GM19193 (cell line): ENCODE measurements at regions not wholly inside any gene's neighbourhood (a gene's known extent, or its start where the extent isn't known, plus 50 kb on each side); places are given as distances from the start of the nearest gene placed in this dataset.

Source experiments
- POLR2A ChIP-seq: IDR thresholded peaks from 4 replicates; pipeline ENCODE4 v1.6.1; 2011; ENCODE audit not compliant: insufficient read depth, insufficient read length; ENCODE audit errors: extremely low read depth

- no peak for TF ChIP-seq POLR2A
These were observed 146.5 kb downstream of the GLI2 start for GRCh38 chr2:120881981-120882788.

- no peak for TF ChIP-seq POLR2A
These were observed 148.2 kb downstream of the GLI2 start for GRCh38 chr2:120883607-120884440.

GRCh38 chr2:120884472-120885290 is 149.0 kb downstream of the GLI2 start:
- TF ChIP-seq POLR2A, result no peak

- no peak for TF ChIP-seq POLR2A
These were observed 149.7 kb downstream of the GLI2 start for GRCh38 chr2:120885321-120885720.

GRCh38 chr2:120885749-120886148 is 150.1 kb downstream of the GLI2 start:
- no peak for TF ChIP-seq POLR2A

DNA sequence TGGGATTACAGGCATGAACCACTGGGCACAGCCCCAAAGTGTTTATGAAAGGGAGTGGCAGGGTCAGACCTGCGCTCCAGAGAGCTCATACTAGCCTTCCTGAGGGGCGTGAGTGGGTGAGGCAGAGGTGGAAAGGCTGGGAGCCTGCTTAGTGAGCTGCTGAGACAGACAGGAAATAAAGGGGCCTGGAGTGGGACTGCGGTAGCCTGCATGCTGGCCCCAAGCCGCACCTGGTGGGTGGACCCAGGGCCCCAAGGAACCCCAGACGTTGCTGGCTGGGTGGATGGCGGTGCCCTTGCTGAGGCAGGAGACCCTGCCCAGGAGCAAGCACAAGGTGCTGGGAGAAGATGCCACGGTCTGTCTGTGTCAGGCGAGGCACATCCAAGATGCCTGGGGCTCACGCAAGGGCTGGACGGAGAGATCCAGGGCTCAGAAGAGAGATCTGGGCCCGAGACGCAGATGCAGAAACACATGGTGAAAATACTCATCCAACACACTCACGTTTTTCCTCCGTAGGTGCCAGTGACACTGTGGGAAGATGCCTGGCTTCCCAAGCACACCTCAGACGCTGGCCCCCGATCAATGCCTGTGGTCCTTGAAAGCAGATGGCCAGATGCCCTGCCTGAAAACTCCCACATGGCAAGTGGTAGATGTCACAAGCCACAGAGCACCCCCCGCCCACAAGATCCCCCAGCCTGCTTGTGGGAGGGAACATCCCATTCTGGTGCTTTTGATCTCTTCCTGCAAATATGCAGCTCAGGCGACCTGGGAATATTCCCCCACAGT is 151.1 kb downstream of the GLI2 start:
- no peak for TF ChIP-seq POLR2A

DNA sequence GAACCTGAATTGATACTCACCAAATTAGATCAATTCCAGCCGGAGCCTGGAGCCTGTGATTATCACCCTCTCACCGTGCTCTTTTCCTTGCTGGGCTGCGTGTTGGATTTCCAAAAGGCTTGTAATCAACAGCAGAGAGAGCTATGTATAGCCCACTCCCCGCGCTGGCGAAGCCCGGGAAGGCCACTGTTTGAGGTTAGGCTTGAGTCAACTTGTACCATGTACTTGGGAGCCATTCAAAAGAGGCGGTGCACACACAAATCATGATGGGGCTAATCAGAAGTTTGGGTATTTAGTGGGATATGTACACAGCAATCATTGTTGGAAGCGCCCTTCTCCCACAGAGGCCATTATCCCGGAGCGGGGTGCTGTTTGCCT is 151.6 kb downstream of the GLI2 start:
- TF ChIP-seq POLR2A, result no peak

DNA sequence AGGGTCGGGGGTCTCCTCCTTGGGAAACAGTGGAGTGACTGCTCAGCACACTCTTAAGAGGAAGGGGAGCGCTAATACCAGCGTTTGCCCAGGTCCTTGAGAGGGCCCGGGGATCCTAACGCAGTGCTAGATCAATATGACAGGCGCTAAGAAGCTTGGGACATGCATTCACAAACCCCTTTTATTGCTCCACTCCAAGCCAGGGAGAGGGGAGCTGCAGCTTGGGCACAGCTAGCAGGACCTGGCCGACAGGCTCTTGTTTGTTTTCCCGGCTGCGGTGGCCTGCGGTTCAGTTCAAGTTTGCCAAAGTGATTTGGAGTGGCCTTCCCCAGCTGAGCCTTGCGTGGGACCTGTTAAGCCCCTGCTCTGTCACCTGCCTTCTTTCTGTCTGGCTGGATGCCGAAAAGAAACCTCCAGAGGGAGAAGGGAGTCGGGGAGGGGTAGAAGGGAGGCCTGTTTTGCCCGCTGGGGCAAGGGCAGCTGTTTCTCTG is 152.1 kb downstream of the GLI2 start:
- TF ChIP-seq POLR2A, result no peak

DNA sequence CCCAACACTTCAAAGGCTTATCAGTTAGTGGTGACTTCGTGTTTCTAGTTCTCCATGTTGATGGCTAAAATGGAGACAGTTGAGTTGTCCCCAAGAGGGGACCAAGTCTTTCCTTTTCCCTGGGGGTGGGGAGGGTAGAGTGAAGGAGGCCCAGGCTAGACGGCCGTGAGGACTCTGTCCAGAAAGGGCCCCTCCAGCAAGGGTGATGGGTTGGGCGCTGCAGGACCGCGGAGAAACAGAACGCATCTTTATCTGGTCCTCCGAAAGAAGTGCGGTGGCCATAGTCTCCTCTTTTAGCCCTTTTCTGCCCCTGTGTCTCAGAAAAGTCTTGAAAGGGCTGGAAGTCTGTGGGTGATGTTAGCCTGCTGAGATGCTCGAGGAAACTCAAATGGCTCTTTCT is 153.2 kb downstream of the GLI2 start:
- no peak for TF ChIP-seq POLR2A

DNA sequence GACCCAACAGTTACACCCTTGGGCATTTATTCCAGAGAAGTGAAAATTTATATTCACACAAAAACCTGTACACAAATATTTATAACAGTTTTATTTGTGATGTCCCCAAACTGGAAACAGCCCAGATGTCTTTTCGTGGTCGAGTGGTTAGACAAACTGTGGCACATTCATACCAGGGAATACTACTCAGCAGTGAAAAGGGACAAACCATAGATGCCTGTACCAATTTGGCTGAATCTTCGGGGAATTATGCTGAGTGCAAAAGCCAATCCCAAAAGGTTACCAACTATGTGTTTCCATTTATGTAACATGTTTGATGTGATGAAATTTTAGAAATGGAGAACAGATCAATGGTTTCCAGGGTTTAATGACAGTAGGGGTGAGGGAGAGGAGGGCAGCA is 154.3 kb downstream of the GLI2 start:
- no peak for TF ChIP-seq POLR2A

GRCh38 chr2:120890566-120891360 is 155.1 kb downstream of the GLI2 start:
- no peak for TF ChIP-seq POLR2A

GRCh38 chr2:120892271-120892966 is 156.8 kb downstream of the GLI2 start:
- no peak for TF ChIP-seq POLR2A
